Activated CD4-positive, alpha-beta memory T cell treated with anti-CD3 and anti-CD28 coated beads for 36 hours (primary cell): ENCODE measurements at regions not wholly inside any gene's neighbourhood (a gene's known extent, or its start where the extent isn't known, plus 50 kb on each side); places are given as distances from the start of the nearest gene placed in this dataset.
A peak's percentile ranks its signal among the peaks of the same experiment; 100 is the strongest.

Experiments
- CTCF ChIA-PET: fragments of 350-600 bp; sonication (Branson Sonifier 250); formaldehyde crosslinking; loops from one replicate; lab custom pipeline; 2021; ENCODE audit warnings: antibody characterized with exemption, inconsistent platforms; lab: Charles Lee
- POLR2A ChIA-PET: fragments of 350-600 bp; sonication (Branson Sonifier 250); formaldehyde crosslinking; loops from one replicate; lab custom pipeline; 2021; ENCODE audit warnings: antibody characterized with exemption; lab: Charles Lee
- DNase-seq: peaks from one replicate; pipeline ENCODE4 v3.0.0-alpha.2; 2020
- H3K27ac Mint-ChIP-seq: one replicate; pipeline ENCODE4 v1.8.0; 2021; ENCODE audit warnings: mixed read lengths
- H3K27me3 Mint-ChIP-seq: one replicate; pipeline ENCODE4 v1.8.0; 2021; ENCODE audit warnings: mixed read lengths
- H3K36me3 Mint-ChIP-seq: one replicate; pipeline ENCODE4 v1.8.0; 2021; ENCODE audit warnings: mixed read lengths
- H3K4me1 Mint-ChIP-seq: one replicate; pipeline ENCODE4 v1.8.0; 2021; ENCODE audit warnings: low read depth, mixed read lengths
- H3K4me3 Mint-ChIP-seq: one replicate; pipeline ENCODE4 v1.8.0; 2021; ENCODE audit warnings: mild to moderate bottlenecking, mixed read lengths
- H3K9me3 Mint-ChIP-seq: one replicate; pipeline ENCODE4 v1.8.0; 2021; ENCODE audit warnings: mixed read lengths
- intact Hi-C: fragments of 100-400 bp; cut with micrococcal nuclease; formaldehyde crosslinking; loops from one replicate; pipeline ENCODE4 v1.15.1; 2023

GRCh38 chr15:79204886-79205675 is 77.4 kb upstream of the ANKRD34C start:
- H3K4me1 Mint-ChIP-seq = no peaks in the 10 kb centered on the region
- no peaks in the 10 kb centered on the region for H3K9me3 Mint-ChIP-seq
- no peak for DNase-seq
- no peak overlapping the region for H3K27ac Mint-ChIP-seq
- peaks cover 20% of the 10 kb centered on the region for H3K27me3 Mint-ChIP-seq
- intact Hi-C loops = no loop called here
- H3K36me3 Mint-ChIP-seq = no peaks in the 10 kb centered on the region
- ChIA-PET CTCF (interaction anchor here (1.2 to 1.7 kb wide), 2 partner anchors 17 to 21 kb away, joined by 3 to 7 read pairs; no protein-coding TSS in a partner anchor), POLR2A (no interaction called here)
- H3K4me3 Mint-ChIP-seq = no peak overlapping the region

DNA sequence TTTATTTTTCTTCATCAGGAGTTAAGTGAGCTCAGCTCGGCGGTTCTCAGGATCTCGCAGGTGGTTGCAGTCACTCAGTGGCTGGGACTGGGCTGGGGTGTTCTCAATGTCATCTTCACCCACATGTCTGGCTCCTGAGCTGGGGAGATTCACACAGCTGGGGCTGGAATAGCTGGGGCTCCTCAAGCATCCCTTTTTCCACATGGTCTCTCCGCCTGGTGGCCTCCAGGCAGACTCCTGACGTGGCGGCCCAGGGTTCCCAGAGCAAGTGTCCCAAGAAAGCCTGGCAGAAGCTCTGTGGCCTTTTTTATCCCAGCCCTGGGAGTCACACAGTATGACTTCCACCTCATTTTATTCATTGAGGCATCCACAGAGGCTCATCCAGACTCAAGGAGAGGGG is 84.1 kb upstream of the ANKRD34C start:
- peaks cover 8% of the 10 kb centered on the region for H3K27me3 Mint-ChIP-seq
- H3K4me1 Mint-ChIP-seq = no peaks in the 10 kb centered on the region
- no peak for DNase-seq
- H3K36me3 Mint-ChIP-seq = no peaks in the 10 kb centered on the region
- POLR2A ChIA-PET = no interaction called here
- no peaks in the 10 kb centered on the region for H3K9me3 Mint-ChIP-seq
- CTCF ChIA-PET = interaction anchor here (1.1 to 1.2 kb wide), 2 partner anchors 14 to 15 kb away, joined by 3 to 8 read pairs; no protein-coding TSS in a partner anchor
- intact Hi-C loops = no loop called here
- no peak overlapping the region for H3K4me3 Mint-ChIP-seq
- no peak overlapping the region for H3K27ac Mint-ChIP-seq

DNA sequence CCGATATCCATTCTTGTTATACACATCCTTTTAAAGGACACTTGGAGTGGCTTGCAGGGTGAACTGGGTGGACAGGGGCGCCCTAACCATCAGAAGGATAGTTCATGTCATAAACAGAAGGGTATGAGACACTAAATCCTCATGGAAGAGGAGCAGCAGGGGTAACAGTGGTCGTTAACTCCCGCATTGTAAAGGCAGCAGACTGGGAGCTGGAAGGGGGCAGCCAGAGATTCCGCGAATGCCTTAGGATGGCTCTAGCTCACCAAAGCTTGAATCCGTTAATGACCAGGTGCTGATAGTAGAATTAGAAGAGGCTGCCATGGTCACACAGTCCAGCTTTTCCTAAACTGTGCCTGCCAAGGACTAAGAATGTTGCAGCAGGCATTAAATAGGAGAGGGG is 85.2 kb upstream of the ANKRD34C start:
- CTCF ChIA-PET = no interaction called here
- no peak overlapping the region for H3K27ac Mint-ChIP-seq
- intact Hi-C loops = no loop called here
- POLR2A ChIA-PET = no interaction called here
- no peaks in the 10 kb centered on the region for H3K9me3 Mint-ChIP-seq
- no peak for DNase-seq
- H3K4me1 Mint-ChIP-seq = no peaks in the 10 kb centered on the region
- H3K4me3 Mint-ChIP-seq = no peak overlapping the region
- H3K36me3 Mint-ChIP-seq = no peaks in the 10 kb centered on the region
- H3K27me3 Mint-ChIP-seq = peaks cover 6% of the 10 kb centered on the region

DNA sequence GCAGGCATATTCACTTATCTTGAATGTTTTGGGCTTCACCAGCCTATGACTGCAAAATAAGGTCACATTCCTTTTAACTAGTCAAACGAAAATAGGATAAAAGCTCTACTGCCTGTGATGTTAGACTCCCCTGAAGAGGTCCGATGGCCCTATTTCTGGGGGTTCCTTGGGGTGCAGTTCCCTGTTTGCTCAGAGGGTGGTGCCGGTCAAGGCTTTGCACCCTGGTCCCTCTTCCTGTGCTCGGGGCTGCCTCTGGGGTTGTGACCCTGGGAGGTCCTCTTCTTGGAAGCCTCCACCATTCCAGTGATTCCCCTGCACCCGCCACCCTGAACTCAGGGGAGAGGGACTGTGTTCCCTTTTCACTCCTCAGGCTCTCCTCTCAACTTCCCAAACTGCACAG is 86.7 kb upstream of the ANKRD34C start:
- H3K27ac Mint-ChIP-seq = no peak overlapping the region
- no peaks in the 10 kb centered on the region for H3K9me3 Mint-ChIP-seq
- no peaks in the 10 kb centered on the region for H3K4me1 Mint-ChIP-seq
- no peaks in the 10 kb centered on the region for H3K36me3 Mint-ChIP-seq
- ChIA-PET CTCF (no interaction called here), POLR2A (no interaction called here)
- no peak overlapping the region for H3K4me3 Mint-ChIP-seq
- H3K27me3 Mint-ChIP-seq = peaks cover 6% of the 10 kb centered on the region
- DNase-seq = no peak
- intact Hi-C loops = no loop called here

GRCh38 chr15:79195239-79195638 is 87.3 kb upstream of the ANKRD34C start:
- CTCF ChIA-PET = interaction anchor here (3.4 kb wide), 1 partner anchor 11 kb away, joined by 26 read pairs; no protein-coding TSS in a partner anchor

GRCh38 chr15:79194386-79194785 is 88.1 kb upstream of the ANKRD34C start:
- peaks cover 8% of the 10 kb centered on the region for H3K27me3 Mint-ChIP-seq
- no peak overlapping the region for H3K27ac Mint-ChIP-seq
- H3K9me3 Mint-ChIP-seq = no peaks in the 10 kb centered on the region
- no peaks in the 10 kb centered on the region for H3K4me1 Mint-ChIP-seq
- no peak overlapping the region for H3K4me3 Mint-ChIP-seq
- DNase-seq = no peak
- ChIA-PET POLR2A (no interaction called here), CTCF (interaction anchor here (3.4 kb wide), 1 partner anchor 10 kb away, joined by 26 read pairs; no protein-coding TSS in a partner anchor)
- H3K36me3 Mint-ChIP-seq = no peaks in the 10 kb centered on the region
- intact Hi-C loops = no loop called here

More at GRCh38 chr15:79195239-79195638, 87.3 kb upstream of the ANKRD34C start:
- intact Hi-C loops = no loop called here
- Mint-ChIP-seq H3K9me3 (no peaks in the 10 kb centered on the region), H3K36me3 (no peaks in the 10 kb centered on the region), H3K27ac (no peak overlapping the region), H3K27me3 (peaks cover 7% of the 10 kb centered on the region), H3K4me1 (no peaks in the 10 kb centered on the region), H3K4me3 (no peak overlapping the region)
- no peak for DNase-seq
- POLR2A ChIA-PET = no interaction called here

- no peak for DNase-seq
- CTCF ChIA-PET = interaction anchor here (3.4 kb wide), 1 partner anchor 10 kb away, joined by 26 read pairs; no protein-coding TSS in a partner anchor
- Mint-ChIP-seq H3K27me3 (peaks cover 8% of the 10 kb centered on the region), H3K4me1 (no peaks in the 10 kb centered on the region), H3K4me3 (no peak overlapping the region), H3K9me3 (no peaks in the 10 kb centered on the region), H3K36me3 (no peaks in the 10 kb centered on the region), H3K27ac (no peak overlapping the region)
- POLR2A ChIA-PET = no interaction called here
- intact Hi-C loops = no loop called here
Observed at GRCh38 chr15:79193549-79193948, 89.0 kb upstream of the ANKRD34C start.

DNA sequence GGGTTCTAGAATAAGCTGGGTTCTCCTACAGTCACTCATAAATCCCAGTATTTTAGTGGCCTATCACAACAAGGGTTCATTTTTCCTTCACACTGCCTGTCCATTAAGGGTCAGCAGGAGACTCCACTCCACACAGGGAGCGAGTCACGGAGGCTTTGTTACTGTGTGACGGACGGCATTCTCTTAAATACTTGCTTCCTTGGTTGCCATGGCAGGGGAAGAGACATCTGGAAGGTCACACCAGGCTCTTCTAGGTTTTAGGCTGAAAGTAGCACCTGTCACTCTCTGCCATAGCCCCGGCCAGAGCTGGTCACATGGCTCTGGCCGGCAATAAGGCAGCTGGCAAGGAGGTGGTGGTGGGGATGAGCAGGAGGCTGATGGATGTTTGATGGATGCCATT is 89.4 kb upstream of the ANKRD34C start:
- CTCF ChIA-PET = interaction anchor here (3.4 kb wide), 1 partner anchor 9 kb away, joined by 26 read pairs; no protein-coding TSS in a partner anchor
- POLR2A ChIA-PET = no interaction called here

DNA sequence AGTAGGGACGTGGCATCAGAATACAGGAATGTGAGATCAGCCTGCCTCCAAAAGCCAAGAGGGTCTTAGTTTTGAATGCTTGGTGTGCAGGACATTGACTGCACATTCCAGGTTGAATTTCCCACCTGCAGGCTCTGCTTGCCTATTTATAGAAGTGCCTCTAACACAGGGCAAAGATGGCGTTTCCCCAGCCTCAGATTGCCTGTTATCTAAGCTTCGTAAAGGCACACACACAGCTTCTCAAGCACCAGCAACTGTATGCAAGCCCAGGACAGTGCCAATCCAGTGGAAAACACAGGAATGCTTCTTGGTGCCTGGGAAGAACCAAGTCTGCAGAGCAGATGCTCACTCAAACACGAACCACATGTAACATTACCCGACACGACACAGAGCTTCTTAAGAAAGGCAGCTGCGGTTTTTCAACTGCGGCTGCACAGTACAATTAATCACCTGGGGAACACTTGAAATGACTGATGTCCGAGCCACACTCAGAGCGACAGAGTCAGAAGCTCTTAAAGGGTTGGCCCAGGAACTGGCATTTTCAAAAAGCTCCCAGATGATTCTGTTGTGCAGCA is 90.0 kb upstream of the ANKRD34C start:
- H3K4me1 Mint-ChIP-seq = no peaks in the 10 kb centered on the region
- no peaks in the 10 kb centered on the region for H3K36me3 Mint-ChIP-seq
- H3K27ac Mint-ChIP-seq = no peak overlapping the region
- H3K4me3 Mint-ChIP-seq = no peak overlapping the region
- H3K9me3 Mint-ChIP-seq = no peaks in the 10 kb centered on the region
- intact Hi-C loops = no loop called here
- DNase-seq = no peak
- ChIA-PET POLR2A (no interaction called here), CTCF (interaction anchor here (3.4 kb wide), 1 partner anchor 9 kb away, joined by 26 read pairs; no protein-coding TSS in a partner anchor)
- H3K27me3 Mint-ChIP-seq = peaks cover 8% of the 10 kb centered on the region

More for the DNA sequence above, 89.4 kb upstream of the ANKRD34C start:
- peaks cover 8% of the 10 kb centered on the region for H3K27me3 Mint-ChIP-seq
- H3K4me3 Mint-ChIP-seq = no peak overlapping the region
- intact Hi-C loops = no loop called here
- H3K27ac Mint-ChIP-seq = no peak overlapping the region
- H3K9me3 Mint-ChIP-seq = no peaks in the 10 kb centered on the region
- no peaks in the 10 kb centered on the region for H3K4me1 Mint-ChIP-seq
- no peaks in the 10 kb centered on the region for H3K36me3 Mint-ChIP-seq
- no peak for DNase-seq

- H3K27me3 Mint-ChIP-seq = peaks cover 8% of the 10 kb centered on the region
- no peak overlapping the region for H3K27ac Mint-ChIP-seq
- H3K4me3 Mint-ChIP-seq = no peak overlapping the region
- H3K4me1 Mint-ChIP-seq = no peaks in the 10 kb centered on the region
- intact Hi-C loops = no loop called here
- no peaks in the 10 kb centered on the region for H3K36me3 Mint-ChIP-seq
- CTCF ChIA-PET = interaction anchor here (0.8 to 2.1 kb wide), 2 partner anchors 59 to 162 kb away, joined by 3 to 8 read pairs; no protein-coding TSS in a partner anchor
- no peaks in the 10 kb centered on the region for H3K9me3 Mint-ChIP-seq
- DNase-seq = no peak
- POLR2A ChIA-PET = no interaction called here
Observed at GRCh38 chr15:79190093-79190492, 92.4 kb upstream of the ANKRD34C start.

GRCh38 chr15:79186616-79187015 is 95.9 kb upstream of the ANKRD34C start:
- POLR2A ChIA-PET = no interaction called here

DNA sequence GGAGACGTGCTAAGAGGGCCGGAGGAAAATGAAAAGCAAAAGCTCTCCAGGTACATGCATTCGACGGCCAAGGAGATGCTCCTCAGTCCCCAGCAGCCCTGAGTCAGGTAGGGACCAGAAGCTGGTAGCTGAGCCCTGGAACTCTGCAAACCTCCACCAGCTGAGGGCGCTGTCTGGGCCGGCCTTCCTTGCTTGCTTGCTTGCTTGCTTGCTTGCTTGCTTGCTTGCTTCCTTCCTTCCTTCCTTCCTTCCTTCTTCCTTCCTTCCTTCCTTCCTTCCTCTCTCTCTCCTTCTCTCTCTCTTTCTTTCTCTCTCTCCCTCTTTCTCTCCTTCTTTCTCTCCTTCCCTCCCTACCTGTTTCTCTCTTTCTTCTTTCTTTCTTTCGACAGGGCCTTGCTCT is 94.6 kb upstream of the RASGRF1 start:
- Mint-ChIP-seq H3K36me3 (no peaks in the 10 kb centered on the region), H3K4me3 (no peak overlapping the region), H3K27me3 (peaks cover 5% of the 10 kb centered on the region), H3K9me3 (no peaks in the 10 kb centered on the region), H3K4me1 (no peaks in the 10 kb centered on the region), H3K27ac (no peak overlapping the region)
- peak; percentile 53 for DNase-seq
- POLR2A ChIA-PET = no interaction called here
- CTCF ChIA-PET = interaction anchor here (0.6 to 7.4 kb wide), 38 partner anchors 8 to 382 kb away, joined by 3 to 137 read pairs (median 4); no protein-coding TSS in a partner anchor
- intact Hi-C loops = loop anchor here (2.0 kb wide), 1 partner anchor 276 kb away; no protein-coding TSS in a partner anchor

More at GRCh38 chr15:79186616-79187015, 95.9 kb upstream of the ANKRD34C start:
- peaks cover 8% of the 10 kb centered on the region for H3K27me3 Mint-ChIP-seq
- intact Hi-C loops = no loop called here
- H3K9me3 Mint-ChIP-seq = no peaks in the 10 kb centered on the region
- no peak overlapping the region for H3K4me3 Mint-ChIP-seq
- no peak for DNase-seq
- H3K36me3 Mint-ChIP-seq = no peaks in the 10 kb centered on the region
- CTCF ChIA-PET = interaction anchor here (0.9 to 7.4 kb wide), 2 partner anchors 22 to 159 kb away, joined by 3 to 137 read pairs; no protein-coding TSS in a partner anchor
- no peak overlapping the region for H3K27ac Mint-ChIP-seq
- H3K4me1 Mint-ChIP-seq = no peaks in the 10 kb centered on the region
